GM12891 (cell line): ENCODE measurements at regions not wholly inside any gene's neighbourhood (a gene's known extent, or its start where the extent isn't known, plus 50 kb on each side); places are given as distances from the start of the nearest gene placed in this dataset.

Experiments
- POLR2A ChIP-seq: IDR thresholded peaks from 2 replicates; pipeline ENCODE4 v1.6.1; 2011; ENCODE audit warnings: low read depth, low read length, control low read depth
- POLR2AphosphoS5 ChIP-seq: IDR thresholded peaks from 2 replicates; pipeline ENCODE4 v1.6.1; 2011; ENCODE audit warnings: low read depth, low read length, control low read depth
- POU2F2 ChIP-seq: IDR thresholded peaks from 2 replicates; pipeline ENCODE4 v1.6.1; 2011; ENCODE audit warnings: low read depth, mild to moderate bottlenecking, control low read depth, low read length, moderate library complexity
- SPI1 ChIP-seq: IDR thresholded peaks from 2 replicates; pipeline ENCODE4 v1.6.1; 2011; ENCODE audit warnings: low read depth, low read length, control low read depth
- TAF1 ChIP-seq: IDR thresholded peaks from 2 replicates; pipeline ENCODE4 v1.6.1; 2011; ENCODE audit warnings: low read depth, low read length, control low read depth

DNA sequence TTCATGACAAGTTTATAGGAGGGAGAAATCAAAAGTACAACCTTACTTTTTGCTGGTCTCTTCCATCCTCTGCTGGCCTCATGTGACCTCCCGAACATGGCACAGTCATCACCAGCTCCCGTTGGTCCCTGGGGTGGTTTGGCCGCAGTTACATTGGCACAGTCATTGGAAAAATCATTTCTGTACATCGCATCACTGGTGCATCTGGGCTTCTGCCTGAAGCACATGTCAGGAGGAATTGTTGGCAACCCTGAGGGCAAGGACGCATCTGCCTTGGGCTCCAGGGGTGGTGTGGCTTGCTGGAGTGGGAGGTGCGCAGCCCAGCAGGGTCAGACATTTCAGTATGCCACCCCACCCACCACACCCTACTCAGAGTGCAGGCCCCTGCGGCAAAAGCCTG lies 162.9 kb upstream of the SLC24A3 start:
- TF ChIP-seq POLR2AphosphoS5 (no peak), POLR2A (no peak), TAF1 (no peak), POU2F2 (no peak), SPI1 (no peak)
